ENCODE measurements at regions not wholly inside any gene's neighbourhood (a gene's known extent, or its start where the extent isn't known, plus 50 kb on each side); places are given as distances from the start of the nearest gene placed in this dataset.
"Not testable (repeated sequence)": the region's sequence is repeated elsewhere in the genome, so short reads cannot be mapped to it uniquely, and the experiment has no call there.

DNA sequence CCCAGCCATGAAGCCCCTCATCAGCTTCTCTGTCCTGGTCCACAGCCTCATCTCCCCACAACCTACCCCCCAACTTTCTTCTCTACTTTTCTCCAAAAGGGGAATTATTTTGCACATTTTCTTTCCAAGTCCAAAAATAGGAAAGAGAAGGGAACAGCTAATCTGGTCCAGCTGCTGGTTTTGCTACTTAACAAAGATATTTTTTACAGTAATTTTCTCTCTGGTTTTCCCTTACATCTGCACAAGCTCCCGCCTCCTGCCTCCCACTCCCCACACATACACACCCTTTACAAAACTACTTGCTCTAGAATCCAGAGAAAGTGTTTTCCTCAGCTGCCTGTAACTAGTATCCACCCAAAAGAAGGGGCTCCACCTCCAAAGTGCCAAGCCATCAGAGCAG is 177.2 kb downstream of the POLR2M start:
- no peak for DNase-seq

DNA sequence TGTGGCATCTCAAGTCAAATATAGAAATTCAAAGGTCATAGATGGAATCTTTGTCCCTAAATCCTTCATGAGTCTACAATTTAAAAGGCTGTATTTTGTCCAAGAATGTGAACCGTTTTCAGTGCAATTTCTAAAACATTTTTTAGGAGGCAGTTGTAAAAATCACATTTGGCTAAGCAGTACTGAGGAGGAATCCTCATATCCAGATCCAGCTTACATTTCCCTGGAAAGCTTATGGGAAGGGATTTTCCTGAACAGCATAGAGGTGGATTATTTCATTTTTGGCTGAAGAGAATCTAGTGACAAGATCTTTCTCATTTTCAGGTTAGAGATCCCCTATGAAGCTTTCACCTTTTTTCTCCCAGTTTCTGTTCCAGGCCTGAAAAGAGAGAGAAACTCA is 178.4 kb downstream of the POLR2M start:
- DNase-seq, result no peak

DNA sequence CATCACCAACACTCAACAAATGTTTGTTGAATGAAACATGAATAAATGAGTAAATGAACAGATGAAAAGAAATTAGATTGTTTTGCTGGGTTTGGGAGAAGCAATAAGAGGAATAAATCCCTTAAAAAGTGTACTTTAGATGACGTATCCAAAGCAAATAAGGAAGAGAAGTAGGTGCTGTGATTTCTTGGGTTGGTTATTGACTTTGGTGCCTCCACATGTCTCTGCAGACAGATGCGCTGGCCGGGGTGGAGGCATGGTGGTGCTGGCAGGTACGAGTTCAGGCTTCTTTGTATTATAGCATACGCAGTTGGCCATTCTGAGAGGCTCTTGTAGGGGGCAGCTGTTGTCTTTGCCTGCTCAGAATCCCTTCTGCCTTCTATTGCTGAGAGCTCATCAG is 178.9 kb downstream of the POLR2M start:
- no peak for DNase-seq

DNA sequence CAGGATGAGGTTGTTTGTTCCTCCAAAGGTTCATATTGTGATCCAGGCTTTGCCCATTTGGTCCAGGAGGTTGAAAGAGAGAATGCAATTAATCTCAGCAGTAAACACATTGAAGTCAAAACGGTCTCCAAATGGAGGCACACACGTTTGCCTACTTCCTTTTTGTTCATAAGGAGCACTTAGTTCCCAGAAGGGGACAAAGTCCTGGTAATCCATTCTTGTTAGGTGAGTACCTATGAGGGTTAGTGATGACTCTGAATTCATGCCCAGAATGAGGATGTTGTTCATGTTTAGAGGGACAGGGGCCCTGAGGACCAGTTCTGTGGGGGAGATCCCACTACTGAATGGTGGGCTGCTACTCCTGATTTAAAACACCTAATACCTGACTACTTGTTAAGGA is 177.7 kb downstream of the ALDH1A2 start:
- DNase-seq, result no peak

DNA sequence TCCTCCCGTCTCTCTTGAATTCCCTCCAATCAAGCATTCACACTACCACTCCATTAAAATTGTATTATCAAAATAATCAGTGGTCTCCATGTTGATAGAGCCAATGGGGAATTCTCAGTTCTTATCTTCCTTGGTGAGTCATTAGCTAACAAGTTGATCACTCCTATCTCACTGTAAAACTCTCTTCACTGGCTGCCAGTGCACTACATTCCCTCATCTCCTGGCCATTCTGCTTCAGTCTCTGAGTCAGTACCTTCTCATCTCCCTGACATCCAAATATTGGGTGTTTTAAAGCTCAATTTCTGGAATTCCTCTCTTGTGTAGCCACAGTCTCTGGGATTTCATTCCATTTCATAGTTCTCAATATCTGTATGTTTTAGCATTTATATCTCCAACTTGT is 175.2 kb downstream of the ALDH1A2 start:
- no peak for DNase-seq

DNA sequence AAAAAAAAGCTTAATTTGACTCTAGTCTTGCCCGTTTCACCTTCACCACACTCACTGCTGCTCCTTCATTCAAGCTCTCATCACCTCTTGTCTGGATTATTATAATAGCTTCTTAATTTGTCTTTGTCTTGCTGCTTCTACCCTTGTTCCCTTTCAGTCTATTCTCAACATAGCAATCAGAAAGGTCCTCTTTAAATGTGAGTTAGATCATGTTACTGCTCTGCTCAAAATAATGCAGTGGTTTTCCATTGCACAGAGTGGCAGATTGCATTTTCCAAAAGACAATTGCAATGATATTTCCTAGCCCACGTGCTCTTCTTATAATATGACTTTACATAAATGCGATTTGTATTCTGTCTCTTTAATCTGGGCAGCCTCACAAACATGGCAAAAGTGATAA is 174.6 kb downstream of the ALDH1A2 start:
- DNase-seq, result no peak

DNA sequence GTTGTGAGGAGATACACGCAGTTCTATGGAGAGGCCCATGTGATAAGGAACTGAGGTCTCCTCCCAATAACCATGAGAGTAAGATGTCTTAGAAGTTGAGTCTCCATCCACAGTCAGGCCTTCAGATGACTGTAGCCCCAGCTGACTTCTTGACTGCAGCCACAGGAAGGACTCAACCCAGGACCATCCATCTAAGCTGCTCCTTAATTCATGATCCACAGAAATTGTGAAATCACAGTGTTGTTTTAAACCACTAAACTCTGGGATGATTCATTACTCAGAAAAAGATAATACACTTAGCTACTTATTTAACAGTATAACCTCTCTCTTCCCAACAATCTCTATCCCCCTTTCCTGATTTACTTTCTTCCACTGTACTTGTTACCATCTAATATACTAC is 173.3 kb downstream of the ALDH1A2 start:
- DNase-seq, result no peak

DNA sequence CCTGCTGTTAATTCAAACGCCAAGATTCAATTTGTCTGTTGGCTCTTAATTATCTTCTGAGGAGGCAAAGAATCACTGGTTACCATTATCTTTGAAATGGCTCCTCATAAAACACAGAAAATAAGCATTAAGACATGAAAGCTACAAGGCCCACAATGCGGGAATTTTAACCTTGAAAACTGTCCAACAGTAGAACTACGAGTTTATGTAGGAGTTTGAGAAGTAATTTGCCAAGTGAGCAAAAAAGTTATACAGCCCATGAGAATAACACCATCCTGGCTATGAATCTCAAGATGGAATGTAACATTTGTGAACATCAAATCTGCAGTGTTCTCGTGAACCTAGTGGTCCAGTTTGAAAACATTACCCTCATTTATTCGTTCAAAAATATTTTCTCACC is 172.5 kb downstream of the ALDH1A2 start:
- no peak for DNase-seq

DNA sequence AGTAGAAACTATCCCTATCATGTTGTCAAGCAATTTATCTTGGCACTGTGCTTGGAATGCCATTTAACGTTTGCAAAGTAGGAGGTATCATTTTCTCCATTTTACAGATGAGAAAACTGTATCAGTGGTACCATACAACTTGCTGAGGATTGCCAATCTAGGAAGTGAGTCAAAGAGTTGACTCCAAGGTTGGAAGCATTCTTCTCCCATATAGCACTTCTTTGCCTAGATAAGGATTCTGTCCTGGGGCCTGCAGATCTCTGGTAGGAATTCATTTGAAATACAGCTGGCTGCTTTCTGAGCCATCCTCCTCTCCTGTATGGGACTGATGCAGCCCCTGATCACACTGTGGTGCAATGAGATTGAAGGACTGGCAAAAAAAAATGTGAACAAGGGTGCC is 170.2 kb downstream of the ALDH1A2 start:
- no peak for DNase-seq

DNA sequence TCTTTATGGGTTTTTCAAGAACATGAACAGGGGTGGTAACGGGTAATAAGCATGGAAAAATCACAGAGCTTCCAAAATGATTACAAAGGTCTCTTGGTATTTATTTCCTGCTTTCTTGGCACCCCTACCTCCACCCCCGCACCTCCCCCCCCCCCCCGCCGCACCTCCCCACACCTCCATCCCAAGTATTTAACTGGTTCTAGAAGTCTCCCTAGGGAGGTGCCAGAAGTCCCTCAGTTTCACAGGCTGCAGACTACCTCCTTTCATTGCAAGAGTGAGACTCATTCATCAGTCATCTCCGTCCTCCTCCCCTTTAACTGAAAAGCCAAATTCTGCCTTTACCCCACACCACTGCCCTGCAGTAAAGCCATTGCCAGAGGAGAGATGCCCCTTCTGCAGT is 169.4 kb downstream of the ALDH1A2 start:
- no peak for DNase-seq

DNA sequence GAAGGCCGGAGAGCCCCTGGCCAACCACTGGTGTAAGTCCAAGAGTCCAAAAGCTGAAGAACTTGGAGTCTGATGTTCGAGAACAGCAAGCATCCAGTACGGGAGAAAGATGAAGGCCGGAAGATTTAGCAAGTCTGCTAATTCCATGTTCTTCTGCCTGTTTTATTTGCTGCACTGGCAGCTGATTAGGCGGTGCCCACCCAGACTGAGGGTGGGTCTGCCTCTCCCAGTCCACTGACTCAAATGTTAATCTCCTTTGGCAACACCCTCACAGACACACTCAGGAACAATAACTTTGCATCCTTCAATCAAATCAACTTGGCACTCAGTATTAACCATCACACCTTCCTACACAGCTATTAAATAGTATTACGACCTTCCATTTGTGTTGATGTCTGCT is 168.6 kb downstream of the ALDH1A2 start:
- not testable (repeated sequence) for DNase-seq

DNA sequence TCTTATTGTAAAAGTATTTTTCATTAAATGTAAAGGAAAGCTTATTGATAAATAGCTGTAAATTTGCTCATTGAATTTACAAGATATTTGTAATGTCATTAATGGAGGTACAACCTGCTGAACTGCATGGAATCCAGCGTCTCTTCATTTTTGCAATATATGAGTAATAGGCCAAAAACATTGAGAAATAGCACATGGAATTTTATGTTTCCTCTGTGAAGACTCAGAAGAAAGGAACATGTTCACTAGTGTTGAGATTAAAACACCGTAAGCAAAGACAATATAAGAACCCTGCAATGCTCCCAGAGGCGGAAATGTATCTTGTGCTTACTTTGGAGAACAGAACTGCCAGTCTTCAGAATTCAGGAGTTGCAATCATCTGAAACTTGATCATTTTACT is 167.6 kb downstream of the ALDH1A2 start:
- DNase-seq, result no peak

DNA sequence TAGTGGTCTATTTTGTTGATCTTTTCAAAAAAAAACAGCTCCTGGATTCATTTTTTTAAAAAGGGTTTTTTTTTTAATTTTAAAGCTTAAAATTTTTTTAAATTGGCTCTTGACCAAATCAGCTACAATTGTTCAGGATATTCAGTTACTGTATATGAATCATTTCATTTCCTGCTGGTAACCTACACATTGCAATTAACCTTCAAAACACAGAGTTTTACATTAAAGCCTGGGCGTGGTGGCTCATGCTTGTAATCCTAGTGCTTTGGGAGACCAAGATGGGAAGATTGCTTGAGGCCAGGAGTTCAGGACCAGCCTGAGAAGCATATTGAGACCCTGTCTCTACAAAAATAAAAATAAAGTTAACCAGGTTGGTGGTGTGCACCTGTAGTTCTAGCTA is 163.4 kb downstream of the ALDH1A2 start:
- no peak for DNase-seq

All from SW 1271 (cell line).